ENCODE measurements at regions not wholly inside any gene's neighbourhood (a gene's known extent, or its start where the extent isn't known, plus 50 kb on each side); places are given as distances from the start of the nearest gene placed in this dataset.
"Not testable (repeated sequence)": the region's sequence is repeated elsewhere in the genome, so short reads cannot be mapped to it uniquely, and the experiment has no call there.

DNA sequence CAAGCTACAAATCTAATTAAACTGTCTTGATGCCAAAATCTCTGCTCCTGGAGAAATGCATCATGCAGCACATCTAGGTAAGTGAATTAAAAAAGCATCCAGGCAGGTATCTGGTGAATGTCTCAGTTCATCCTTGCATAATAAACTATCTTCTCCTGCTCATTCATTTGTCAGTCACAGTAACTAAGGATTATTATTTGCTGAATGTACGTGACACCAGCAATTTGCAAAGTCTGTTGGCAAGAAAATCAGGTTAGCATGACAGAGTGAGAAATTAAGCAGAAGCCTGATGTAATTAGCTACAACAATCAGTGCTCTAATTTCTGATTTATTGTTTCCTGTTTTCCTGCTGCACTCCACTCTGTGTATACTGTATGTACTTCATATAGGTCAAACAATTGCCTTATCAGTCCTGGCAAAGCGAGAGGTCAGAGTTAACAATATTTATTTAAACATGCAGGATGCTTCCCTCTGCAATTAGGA lies 213.6 kb downstream of the FBXO8 start:
- DNase-seq (ENCODE audit: low spot score) = no peak

DNA sequence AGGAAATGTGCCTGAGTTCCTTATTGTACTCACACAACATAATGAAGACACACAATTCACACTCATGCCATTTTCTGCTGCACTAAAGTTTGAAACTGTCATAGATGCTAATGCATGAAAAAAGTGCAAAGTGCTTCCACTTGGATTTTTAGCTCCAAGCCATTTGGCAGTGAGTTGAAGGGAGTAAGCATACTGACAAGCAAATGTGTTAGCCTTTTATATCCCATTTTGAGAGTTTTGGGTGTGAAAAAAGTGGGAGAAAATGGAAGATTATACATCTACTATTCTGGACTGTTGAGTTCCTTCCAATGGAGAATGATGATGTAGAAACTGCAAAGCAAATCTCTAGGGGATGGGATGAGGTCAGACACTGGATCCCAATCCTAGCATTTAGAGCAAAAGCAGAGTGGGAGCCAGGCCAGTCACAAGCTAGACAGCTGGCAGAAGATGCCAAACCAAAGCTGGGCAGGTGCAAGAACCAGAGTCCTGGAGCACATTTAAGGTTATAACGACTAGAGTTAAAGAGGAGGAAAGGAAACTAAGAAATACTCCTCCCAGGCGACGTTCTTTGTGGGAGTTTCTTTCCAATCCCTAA lies 216.8 kb downstream of the FBXO8 start:
- DNase-seq (ENCODE audit: low spot score) = no peak

DNA sequence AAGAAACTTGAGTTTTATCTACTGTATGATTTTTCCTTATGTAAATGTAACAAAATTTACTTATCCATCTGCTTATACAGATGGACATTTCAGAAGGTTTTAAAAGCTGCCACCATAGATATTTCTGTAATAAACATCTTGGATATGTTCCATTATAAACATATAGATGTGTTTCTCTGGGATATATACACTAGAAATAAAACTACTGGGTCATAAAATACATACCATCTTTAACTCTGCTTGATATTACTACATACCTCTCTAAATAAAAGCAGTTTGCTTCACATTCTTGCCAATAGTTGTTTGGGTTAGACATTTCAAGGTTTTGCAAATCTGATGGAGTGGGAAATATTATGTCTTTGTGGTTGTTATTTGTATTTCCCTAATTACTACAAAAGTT lies 220.6 kb downstream of the FBXO8 start:
- DNase-seq (ENCODE audit: low spot score) = no peak

DNA sequence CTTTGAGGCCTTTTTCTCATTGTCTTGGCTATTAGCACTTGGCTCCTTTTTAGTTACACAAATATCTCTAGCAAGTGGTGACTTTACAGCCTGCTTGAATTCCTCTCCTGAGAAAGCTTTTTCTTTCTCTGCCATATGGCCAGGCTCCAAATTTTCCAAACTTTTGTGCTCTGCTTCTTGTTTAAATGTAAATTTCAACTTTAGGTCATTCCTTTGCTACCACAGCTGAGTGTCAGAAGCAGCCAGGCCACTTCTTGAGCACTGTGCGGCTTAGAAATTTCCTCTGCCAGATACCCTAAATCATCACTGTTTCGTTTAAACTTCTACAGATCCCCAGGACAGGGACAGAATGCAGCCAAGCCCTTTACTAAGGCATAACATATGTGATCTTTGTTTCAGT lies 222.4 kb downstream of the FBXO8 start:
- no peak for DNase-seq (ENCODE audit: low spot score)

DNA sequence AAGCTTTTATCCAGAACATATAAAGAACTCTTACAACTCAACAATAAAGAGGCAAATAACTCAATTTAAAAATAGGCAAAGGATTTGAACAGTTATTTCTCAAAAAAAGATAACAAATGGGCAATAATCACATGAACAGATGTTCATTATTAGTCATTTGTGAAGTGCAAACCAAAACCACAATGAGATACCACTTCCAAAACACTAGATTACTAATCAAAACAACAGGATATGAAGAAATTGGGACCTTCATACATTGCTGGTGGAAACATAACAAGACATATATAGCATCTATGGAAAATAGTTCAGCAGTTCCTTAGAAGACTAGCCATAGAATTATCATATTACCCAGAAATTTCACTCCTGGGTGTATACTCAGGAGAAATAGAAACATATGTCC lies 224.6 kb downstream of the FBXO8 start:
- no peak for DNase-seq (ENCODE audit: low spot score)

DNA sequence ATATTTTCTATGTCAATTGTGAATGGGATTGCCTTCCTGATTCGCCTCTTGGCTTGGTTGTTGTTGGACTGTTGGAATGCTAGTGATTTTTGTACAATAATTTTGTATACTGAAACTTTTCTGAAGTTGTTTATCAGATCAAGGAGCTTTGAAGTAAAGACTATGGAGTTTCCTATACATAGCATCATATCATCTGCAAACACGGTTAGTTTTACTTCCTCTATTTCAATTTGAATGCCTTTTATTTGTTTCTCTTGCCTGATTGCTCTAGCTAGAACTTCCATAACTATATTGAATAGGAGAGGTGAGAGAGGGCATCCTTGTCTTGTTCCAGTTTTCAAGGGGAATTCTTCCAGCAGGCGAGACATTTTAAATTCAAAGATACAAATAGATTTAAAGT lies 226.5 kb downstream of the FBXO8 start:
- DNase-seq (ENCODE audit: low spot score) = no peak

DNA sequence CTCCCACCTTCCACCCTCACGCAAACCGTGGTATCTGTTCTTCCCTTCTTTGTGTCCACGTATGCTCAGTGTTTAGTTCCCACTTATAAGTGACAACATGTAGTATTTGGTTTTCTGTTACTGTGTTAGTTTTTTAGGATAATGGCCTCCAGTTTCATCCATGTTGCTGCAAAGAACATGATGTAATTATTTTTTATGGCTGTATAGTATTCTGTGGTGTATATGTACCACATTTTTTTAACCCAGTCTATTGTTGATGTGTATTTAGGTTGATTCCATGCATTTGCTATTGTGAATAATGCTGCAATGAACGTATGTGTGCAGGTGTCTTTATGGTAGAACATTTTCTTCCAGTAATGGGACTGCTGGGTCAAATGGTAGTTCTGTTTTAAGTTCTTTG lies 228.1 kb downstream of the FBXO8 start:
- DNase-seq (ENCODE audit: low spot score) = no peak

DNA sequence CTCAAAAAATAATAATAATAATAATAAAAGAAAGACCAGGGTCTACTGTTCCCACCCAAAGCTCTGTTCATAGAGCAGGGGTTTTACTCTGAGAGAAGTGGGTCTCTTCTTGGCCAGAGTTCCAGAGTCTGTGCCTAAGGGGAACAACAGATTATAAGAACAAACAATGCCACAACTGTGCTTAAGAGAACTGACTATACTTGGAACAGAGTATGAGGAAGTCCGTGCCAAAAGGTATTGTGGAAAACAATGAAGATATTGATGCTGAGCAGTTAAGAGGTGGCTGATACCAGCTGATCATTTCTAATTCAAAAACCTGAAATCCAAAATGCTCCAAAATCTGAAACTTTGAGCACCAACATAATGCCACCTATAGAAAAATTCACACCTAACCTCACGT lies 229.6 kb downstream of the FBXO8 start:
- DNase-seq (ENCODE audit: low spot score) = no peak

DNA sequence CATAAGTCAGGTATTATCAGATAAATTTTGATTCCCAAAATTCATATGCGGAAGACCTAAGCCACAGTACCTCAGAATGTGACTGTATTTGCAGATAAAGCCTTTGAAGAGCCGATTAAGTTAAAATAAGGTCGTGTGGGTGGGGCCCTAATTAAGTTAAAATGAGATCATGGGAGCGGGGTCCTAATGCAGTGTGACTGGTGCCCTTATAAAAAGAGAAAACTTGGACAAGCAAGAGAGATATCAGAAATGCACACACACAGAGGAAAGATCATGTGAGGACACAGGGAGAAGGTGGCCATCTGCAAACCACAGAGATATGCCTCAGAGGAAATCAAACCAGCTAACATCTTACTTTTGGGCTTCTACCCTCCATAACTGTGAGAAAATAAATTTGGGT lies 236.1 kb downstream of the FBXO8 start:
- no peak for DNase-seq (ENCODE audit: low spot score)

DNA sequence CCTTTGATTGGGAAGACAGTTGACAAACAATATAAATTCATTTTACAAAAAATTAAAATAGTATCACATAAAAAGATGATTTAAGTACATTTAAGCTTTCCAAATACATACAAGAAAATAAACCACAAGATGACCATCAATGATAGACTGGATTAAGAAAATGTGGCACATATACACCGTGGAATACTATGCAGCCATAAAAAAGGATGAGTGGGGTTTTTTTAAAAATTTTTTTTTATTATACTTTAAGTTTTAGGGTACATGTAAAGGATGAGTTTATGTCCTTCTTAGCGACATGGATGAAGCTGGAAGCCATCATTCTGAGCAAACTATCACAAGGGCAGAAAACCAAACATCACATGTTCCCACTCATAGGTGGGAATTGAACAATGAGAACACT lies 237.6 kb downstream of the FBXO8 start:
- DNase-seq (ENCODE audit: low spot score) = not testable (repeated sequence)

DNA sequence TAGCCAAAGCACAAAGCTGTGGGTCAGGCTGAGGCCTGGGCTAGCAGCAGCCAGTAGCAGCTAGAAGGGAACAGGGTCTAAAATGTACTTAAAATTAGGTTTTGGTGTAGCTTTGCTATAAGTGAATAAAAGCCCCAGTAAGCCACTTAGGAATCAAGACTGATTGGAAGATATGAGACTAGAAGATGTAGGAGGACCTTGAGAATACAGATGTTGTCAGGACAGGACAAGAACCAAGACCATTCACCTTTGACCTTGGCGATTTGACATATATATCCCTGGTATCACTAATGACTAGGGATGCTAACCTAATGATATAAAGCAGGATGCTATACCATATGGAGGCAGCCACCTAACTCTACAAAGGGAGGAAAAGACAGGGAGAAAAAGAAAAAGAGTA lies 238.1 kb downstream of the FBXO8 start:
- no peak for DNase-seq (ENCODE audit: low spot score)

DNA sequence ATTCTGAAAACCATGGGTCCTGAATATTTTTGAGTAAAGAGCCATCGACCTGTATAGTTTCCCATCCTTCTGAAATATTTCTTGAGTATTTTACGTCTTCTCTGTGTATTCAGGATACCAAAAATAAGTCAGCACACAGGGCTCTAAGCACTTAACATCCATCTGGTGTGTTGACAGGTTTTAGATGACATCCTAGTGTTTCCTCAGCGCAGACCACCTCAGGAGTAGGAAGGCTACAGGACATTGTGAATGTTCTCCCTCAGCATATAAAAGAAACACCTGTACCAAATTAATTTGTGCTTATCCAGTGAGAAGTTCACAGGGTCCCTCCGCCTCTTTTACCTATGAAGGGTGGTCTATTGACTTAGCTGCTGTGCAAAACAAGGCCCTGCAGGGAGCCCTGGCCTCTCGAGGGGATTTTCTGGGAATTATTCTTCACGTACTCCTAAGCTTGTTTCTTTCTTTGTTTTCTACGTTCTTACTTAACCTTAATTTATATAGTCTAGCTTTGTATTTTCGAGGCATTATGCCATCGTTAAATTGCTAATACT lies 241.8 kb downstream of the FBXO8 start:
- no peak for DNase-seq (ENCODE audit: low spot score)

DNA sequence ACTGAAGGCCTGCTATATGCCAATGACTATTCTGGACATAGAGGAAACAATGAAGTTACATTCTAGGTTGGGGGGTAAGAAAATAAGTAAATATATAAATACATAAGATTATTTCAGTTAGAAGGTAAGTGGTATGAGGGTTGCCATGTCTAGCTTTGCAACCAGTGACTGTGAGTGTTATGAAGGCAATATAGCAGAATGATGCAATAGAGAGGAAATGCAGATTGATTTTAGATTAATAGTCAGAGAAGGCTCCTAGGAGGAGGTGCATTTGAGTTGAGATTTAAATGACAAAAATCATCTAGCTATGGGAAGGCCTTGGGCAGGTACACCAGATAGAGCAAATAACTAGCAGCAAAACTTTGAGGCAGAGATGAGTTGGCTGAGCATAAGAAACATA lies 243.2 kb downstream of the FBXO8 start:
- no peak for DNase-seq (ENCODE audit: low spot score)

DNA sequence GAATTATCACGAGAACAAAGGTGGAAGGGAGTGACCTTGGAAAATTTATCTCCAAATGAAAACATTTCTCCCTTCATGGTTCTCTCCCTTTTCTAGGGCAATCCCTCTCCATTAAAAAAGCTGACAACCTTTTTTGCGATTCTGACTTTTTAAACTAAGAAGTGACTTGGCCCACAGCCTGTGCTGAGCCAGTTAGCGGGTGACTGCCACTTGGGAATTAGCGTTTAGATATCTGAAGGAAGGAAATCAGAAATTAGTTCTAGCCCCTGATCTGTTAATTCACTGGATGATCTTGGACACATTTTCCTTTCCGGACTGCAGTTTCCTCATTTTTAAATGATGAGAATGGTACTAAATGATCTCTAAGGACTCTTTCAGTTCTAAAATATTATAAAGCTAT lies 245.0 kb downstream of the FBXO8 start:
- no peak for DNase-seq (ENCODE audit: low spot score)

DNA sequence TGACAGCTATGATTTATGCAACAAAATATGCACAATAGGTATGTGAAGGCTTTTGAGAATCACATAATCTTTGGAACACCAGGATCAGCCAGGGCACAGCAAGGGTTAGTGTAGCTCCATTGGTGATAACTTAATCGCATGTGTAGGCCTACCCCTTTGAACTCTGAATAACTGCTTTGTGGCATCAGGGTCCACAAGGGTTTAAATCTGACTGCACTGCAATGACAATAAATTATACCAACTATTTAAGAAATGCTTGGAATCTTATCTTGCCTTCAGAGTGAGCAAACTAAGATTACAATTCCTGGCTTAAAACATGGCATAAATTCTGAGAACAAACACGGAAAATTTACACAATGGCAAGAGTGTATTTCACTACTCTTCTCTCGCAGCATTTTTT lies 245.8 kb downstream of the FBXO8 start:
- no peak for DNase-seq (ENCODE audit: low spot score)

DNA sequence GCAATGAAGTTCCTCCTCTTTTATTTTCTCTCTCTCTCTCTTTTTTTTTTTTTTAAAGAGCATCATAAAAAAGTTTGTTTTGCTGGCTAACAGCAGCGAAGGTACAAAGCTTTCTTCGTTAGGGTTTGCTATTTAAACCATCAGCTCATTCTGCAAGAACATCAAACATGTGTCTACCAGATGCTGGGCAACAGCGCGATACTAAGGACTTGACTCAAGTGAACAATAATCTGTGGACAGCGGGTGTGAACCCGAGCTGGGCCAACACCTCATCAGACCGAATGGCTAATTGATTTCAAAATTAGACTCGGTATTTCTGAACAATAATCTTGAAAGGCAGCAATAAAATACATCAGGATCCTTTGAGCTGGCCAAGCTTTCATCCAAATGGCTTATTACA lies 246.4 kb downstream of the FBXO8 start:
- no peak for DNase-seq (ENCODE audit: low spot score)

DNA sequence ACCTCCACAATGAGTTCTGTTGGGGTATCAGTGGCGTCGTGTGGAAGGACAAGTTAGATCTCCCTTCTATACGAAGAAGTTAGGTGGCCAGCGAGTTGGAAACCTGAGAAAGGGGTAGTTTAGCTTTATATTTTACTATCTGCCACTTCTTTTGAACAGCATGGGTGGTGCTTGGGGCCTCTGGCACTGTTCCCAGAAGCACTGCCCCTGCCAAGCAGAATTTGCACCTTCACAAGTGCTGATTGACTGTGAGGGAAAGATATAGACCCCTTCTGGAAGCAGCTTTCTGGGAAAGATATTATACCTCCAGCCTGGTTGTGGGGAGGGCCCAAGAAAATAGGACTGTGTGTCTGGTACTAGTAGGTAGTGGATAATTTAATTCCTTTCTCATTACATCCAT lies 246.9 kb downstream of the FBXO8 start:
- DNase-seq (ENCODE audit: low spot score) = no peak

DNA sequence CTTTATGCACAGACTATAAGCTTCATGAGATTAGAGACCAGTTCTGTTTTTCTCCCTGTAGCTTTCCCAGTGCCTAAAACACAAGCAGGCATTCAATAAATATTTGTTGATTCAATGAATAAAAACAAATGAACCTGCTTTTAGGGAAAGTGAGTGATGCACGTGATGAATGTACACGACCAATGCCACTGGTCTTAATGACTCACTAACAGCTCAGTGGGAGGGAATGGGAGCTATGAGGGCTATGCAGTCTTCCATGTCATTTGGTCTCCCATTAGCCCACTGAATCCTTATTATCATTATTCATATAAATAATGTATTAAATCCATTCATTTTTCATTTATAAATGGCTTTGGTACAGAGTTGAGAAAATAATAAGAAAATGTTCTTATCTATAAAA lies 247.4 kb downstream of the FBXO8 start:
- no peak for DNase-seq (ENCODE audit: low spot score)

DNA sequence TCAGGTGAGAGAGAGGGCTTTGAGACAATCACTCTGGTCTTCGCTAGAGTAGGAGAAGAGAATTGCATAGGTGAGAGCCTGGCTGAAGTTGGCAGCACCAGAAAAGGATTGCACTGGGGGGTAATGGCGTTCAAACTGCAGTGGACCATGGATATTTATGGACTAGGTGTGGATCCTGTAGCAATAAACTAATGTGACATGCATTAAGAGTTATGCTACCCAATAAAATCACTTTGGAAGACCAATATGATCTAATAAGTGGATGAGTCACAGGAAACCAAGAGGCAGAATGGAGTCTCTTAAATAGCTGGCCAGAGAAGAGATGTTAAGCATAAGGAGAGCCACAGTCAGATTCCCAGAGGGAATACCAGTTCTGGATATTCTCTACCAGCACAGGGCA lies 259.8 kb downstream of the FBXO8 start:
- no peak for DNase-seq (ENCODE audit: low spot score)

DNA sequence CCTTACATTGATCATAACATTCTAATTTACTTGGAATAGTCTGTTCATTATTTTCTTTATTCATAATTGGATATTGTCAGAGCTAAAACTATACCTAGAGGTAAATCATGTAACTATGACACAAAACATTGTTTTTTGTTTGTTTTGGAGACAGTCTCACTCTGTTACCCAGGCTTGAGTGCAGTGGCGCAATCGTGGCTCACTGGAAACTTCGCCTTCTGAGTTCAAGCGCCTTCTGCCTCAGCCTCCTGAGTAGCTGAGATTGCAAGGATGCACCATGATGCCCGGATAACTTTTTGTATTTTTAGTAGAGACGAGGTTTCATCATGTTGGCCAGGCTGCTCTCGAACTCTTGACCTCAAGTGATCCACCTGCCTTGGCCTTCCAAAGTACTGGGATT lies 265.2 kb downstream of the FBXO8 start:
- DNase-seq (ENCODE audit: low spot score) = no peak

DNA sequence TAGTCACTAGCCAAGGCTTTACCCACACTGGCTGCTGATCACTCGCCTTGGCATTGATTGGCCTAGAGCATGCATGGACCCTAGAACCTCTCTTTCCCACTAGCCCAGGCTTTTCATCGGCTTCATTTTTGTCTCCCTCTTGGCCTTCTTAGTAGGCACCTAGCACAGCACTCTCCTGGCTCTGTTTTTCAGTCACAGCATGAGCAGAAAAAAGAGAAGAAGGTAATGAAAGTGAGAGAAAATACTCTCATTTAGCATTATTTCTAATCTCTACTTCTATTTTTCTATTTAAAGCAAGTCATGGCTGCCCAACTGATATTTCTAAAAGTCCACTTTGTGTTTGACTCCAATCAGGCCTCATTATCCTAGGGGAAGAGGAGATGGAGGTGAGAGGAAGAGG lies 267.2 kb downstream of the FBXO8 start:
- no peak for DNase-seq (ENCODE audit: low spot score)

DNA sequence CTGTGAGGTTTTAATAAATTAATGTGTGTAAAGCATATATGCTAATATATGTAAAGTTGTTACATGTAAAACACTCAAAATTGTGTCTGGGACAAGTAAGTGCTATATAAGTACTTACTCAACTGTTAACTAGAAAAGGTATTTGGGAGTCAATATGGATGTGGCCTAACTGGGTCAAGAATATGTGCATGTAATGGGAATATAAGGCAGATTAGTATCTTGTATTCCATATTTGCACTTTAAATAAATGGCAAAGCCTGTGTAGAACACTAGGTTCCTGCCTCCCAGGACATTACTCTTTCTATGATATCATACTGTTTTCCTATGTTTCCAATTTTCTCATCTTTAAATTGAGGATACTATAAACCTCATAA lies 270.6 kb downstream of the FBXO8 start:
- no peak for DNase-seq (ENCODE audit: low spot score)

DNA sequence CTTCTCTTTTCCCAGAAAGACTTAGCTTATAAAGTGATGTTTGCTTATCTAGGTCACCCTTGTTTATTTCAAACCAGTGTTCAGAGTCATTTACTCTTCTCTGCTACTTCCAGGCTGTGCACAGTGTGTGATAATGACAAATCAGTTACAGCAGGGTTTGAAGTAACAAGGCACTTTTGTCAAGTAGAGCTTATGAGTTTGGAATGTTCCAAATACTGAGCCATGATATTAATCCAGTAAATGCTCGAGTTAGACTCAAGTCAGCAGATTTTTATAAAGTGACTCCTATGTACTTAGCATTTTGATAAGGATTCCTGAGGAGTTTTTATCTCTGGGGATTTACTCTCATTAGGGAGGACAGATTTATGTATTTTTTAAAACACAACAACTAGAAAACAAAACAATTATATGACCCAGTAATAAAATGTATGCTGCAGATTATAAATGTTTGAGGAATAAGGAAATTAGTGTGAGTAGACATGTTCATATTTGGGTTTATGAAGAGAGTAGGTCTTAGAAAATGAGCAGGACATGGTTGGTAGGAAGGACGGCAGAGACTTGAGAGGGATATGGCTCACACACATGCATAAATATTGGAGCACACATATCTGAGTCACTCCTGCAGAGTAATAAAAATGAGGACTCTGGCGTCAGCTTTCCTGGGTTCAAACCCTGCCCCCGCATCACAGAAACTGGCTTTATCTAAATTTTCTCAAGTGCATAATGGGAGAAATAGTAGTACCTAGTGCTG lies 271.2 kb downstream of the FBXO8 start:
- no peak for DNase-seq (ENCODE audit: low spot score)

DNA sequence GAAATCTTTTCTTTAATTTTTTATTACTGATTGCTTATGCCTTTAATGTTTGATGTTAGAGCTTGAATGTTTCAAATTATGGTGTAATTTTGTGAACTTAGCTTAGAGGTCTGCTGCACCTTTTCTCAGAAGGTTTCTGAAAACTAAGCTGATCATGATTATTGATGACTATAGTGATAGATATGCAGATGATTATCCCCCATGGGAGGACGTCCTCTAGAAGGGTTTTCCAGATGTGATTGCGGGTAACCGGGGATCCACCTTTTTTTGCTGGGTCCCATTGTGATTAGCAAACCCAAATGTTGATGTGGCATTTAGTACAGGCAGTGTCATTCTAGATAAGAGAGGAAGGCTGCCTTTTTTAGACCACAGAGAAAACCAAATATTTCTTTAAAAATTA lies 272.9 kb downstream of the FBXO8 start:
- no peak for DNase-seq (ENCODE audit: low spot score)
